OCI-LY1 (cell line): ENCODE measurements at regions not wholly inside any gene's neighbourhood (a gene's known extent, or its start where the extent isn't known, plus 50 kb on each side); places are given as distances from the start of the nearest gene placed in this dataset.

Source experiments
- H2AFZ ChIP-seq: fragments of 200-600 bp; sonication (generic), shearing (Covaris generic); 2 replicates; pipeline ENCODE4 v1.6.0; 2014; ENCODE audit warnings: antibody characterized with exemption, mild to moderate bottlenecking, low read length
- H3F3A ChIP-seq: fragments of 200-600 bp; sonication (generic), shearing (Covaris generic); 2 replicates; pipeline ENCODE4 v1.6.0; 2014; ENCODE audit warnings: mild to moderate bottlenecking, antibody characterized with exemption, low read length, moderate library complexity; ENCODE audit not compliant: insufficient read depth
- H3K27ac ChIP-seq: fragments of 200-600 bp; sonication (generic); 2 replicates; pipeline ENCODE4 v1.5.1; 2014; ENCODE audit warnings: low read length, mixed run types, mild to moderate bottlenecking, low read depth; ENCODE audit not compliant: poor library complexity, severe bottlenecking
- H3K27me3 ChIP-seq: fragments of 200-600 bp; sonication (generic); 2 replicates; pipeline ENCODE4 v1.6.0; 2014; ENCODE audit warnings: antibody characterized with exemption, mild to moderate bottlenecking, low read length, moderate library complexity; ENCODE audit not compliant: insufficient read depth
- H3K36me3 ChIP-seq: fragments of 200-600 bp; sonication (generic); 2 replicates; pipeline ENCODE4 v1.6.1; 2014; ENCODE audit warnings: mild to moderate bottlenecking, antibody characterized with exemption, low read length, moderate library complexity, mixed read lengths; ENCODE audit not compliant: insufficient read depth
- H3K4me1 ChIP-seq: fragments of 200-600 bp; sonication (generic); 2 replicates; pipeline ENCODE4 v1.5.1; 2014; ENCODE audit warnings: mild to moderate bottlenecking, low read length, moderate library complexity; ENCODE audit not compliant: insufficient read depth, severe bottlenecking
- H3K4me2 ChIP-seq: fragments of 200-600 bp; sonication (generic), shearing (Covaris generic); 2 replicates; pipeline ENCODE4 v1.6.1; 2014; ENCODE audit warnings: low read length
- H3K4me3 ChIP-seq: fragments of 200-600 bp; sonication (generic); 2 replicates; pipeline ENCODE4 v1.5.1; 2014; ENCODE audit warnings: low read length, low read depth, mild to moderate bottlenecking, mixed read lengths; ENCODE audit not compliant: poor library complexity, severe bottlenecking
- H3K79me2 ChIP-seq: fragments of 200-600 bp; shearing (Covaris generic); 2 replicates; pipeline ENCODE4 v1.6.1; 2016; ENCODE audit warnings: mixed run types, low read length, mixed read lengths; ENCODE audit not compliant: insufficient read depth
- H3K9ac ChIP-seq: fragments of 200-600 bp; sonication (generic), shearing (Covaris generic); 2 replicates; pipeline ENCODE4 v1.6.1; 2014; ENCODE audit warnings: mild to moderate bottlenecking, low read length, mixed read lengths
- H3K9me2 ChIP-seq: fragments of 200-600 bp; sonication (generic), shearing (Covaris generic); 2 replicates; pipeline ENCODE4 v1.6.1; 2014; ENCODE audit warnings: low read depth, mild to moderate bottlenecking, low read length, mixed read lengths
- H3K9me3 ChIP-seq: fragments of 200-600 bp; shearing (Covaris generic); 2 replicates; pipeline ENCODE4 v1.6.1; 2014; ENCODE audit warnings: low read length, mixed read lengths
- H4K20me1 ChIP-seq: fragments of 200-600 bp; sonication (generic), shearing (Covaris generic); 2 replicates; pipeline ENCODE4 v1.6.0; 2016; ENCODE audit warnings: mild to moderate bottlenecking, low read length; ENCODE audit not compliant: insufficient read depth
- EZH2 ChIP-seq: fragments of 200-600 bp; sonication (generic), shearing (Covaris generic); IDR thresholded peaks from 2 replicates; pipeline ENCODE4 v1.8.0; 2017; ENCODE audit warnings: borderline replicate concordance, mixed run types, mild to moderate bottlenecking, antibody characterized with exemption, low read length, moderate library complexity, mixed read lengths
- TF ChIP-seq, protein P1 (sequence below): fragments of 200-600 bp; sonication (generic), shearing (Covaris generic); IDR thresholded peaks from 2 replicates; pipeline ENCODE4 v1.5.1; 2017; ENCODE audit warnings: mild to moderate bottlenecking, antibody characterized with exemption, low read length, moderate library complexity, mixed read lengths

DNA sequence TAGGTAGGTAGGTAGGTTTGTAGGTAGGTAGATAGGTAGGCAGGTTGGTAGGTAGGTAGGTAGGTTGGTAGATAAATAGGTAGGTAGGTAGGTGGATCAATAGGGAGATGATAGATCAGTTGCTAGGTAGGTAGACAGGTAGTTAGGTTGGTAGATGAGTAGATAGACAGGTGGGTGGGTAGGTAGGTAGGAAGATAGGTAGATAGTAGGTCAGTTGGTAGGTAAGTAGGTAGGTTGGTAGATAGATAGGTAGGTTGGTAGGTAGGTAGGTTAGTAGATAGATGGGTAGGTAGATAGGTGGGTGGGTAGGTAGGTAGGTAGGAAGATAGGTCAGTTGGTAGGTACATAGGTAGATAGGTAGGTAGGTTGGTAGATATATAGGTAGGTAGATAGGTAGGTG is 72.0 kb upstream of the PDE10A start:
- Histone ChIP-seq H3K4me1 (no peaks in the 10 kb centered on the region), H3K9me2 (no peaks in the 10 kb centered on the region), H3F3A (no peaks in the 10 kb centered on the region), H4K20me1 (no peaks in the 10 kb centered on the region), H3K36me3 (no peaks in the 10 kb centered on the region), H3K9ac (no peak overlapping the region), H3K4me2 (no peak overlapping the region), H2AFZ (no peak overlapping the region), H3K4me3 (no peak overlapping the region), H3K79me2 (no peaks in the 10 kb centered on the region), H3K9me3 (no peaks in the 10 kb centered on the region), H3K27me3 (no peaks in the 10 kb centered on the region; the same call in 1 of the 2 replicates), H3K27ac (no peak overlapping the region)
- TF ChIP-seq, protein P1, sequence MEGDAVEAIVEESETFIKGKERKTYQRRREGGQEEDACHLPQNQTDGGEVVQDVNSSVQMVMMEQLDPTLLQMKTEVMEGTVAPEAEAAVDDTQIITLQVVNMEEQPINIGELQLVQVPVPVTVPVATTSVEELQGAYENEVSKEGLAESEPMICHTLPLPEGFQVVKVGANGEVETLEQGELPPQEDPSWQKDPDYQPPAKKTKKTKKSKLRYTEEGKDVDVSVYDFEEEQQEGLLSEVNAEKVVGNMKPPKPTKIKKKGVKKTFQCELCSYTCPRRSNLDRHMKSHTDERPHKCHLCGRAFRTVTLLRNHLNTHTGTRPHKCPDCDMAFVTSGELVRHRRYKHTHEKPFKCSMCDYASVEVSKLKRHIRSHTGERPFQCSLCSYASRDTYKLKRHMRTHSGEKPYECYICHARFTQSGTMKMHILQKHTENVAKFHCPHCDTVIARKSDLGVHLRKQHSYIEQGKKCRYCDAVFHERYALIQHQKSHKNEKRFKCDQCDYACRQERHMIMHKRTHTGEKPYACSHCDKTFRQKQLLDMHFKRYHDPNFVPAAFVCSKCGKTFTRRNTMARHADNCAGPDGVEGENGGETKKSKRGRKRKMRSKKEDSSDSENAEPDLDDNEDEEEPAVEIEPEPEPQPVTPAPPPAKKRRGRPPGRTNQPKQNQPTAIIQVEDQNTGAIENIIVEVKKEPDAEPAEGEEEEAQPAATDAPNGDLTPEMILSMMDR, result no peak
- TF ChIP-seq EZH2, result no peak

DNA sequence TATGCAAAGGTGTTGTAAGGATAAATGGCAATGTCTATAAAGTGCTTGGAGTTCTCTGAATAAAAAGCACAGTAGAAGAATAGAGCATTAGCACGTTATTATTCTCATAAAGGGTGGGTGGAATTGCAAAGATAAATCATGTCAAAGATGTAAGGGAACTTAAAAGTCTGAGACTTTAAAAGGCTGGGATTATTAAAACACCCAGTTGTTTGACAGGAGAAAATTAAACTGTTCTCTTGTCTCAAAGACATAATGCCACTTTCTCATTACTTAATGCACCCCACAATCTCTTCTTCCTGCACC is 70.4 kb upstream of the PDE10A start:
- H3K27me3 ChIP-seq, result no peaks in the 10 kb centered on the region; the same call in 1 of the 2 replicates
- H3K4me2 ChIP-seq, result no peak overlapping the region
- H3K27ac ChIP-seq, result no peak overlapping the region
- H3K9me2 ChIP-seq, result no peaks in the 10 kb centered on the region
- H3F3A ChIP-seq, result no peaks in the 10 kb centered on the region
- no peaks in the 10 kb centered on the region for H3K9me3 ChIP-seq
- H3K79me2 ChIP-seq, result no peaks in the 10 kb centered on the region
- TF ChIP-seq EZH2, result no peak
- TF ChIP-seq, protein P1, result no peak
- H2AFZ ChIP-seq, result no peak overlapping the region
- no peaks in the 10 kb centered on the region for H4K20me1 ChIP-seq
- H3K4me3 ChIP-seq, result no peak overlapping the region
- no peaks in the 10 kb centered on the region for H3K36me3 ChIP-seq
- H3K4me1 ChIP-seq, result no peaks in the 10 kb centered on the region
- H3K9ac ChIP-seq, result no peak overlapping the region

DNA sequence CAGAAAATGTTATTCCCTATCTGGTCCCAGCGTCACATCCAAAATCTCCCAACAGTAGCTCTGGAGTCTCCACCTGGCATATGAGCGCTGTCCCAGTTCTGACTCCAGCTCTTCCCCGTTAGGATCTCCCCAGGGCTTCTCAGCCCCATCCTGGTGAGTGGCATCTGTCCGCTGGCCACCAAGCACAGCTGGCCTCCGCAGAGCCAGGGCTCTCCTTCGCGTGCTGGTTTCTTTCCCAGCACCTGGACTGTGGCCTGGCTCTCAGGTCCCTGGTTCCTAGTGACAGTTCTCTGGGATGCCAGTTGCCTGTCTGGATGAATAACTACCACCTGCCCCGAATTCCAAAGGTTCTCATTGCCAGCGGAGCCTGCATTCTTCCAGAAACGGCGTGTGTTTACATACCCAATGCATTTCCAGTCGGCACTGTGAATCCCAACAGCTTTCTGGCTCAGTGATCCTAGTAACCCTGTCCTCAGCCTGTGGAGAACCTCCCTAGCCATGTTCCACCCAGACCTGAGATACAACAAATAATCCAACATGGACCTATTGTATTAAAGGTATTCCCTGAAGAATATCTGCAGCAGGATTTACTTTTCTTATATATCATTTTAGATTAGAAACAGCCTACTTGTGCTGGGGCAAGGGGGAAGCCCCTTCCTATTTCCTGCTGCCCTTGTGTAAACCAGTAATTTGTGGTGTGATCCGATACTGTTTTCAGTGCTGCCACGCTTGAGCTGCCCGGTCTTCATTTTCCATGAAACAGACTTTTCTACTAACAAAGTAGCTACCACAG is 69.9 kb upstream of the PDE10A start:
- Histone ChIP-seq H3K27ac (no peak overlapping the region), H3K4me1 (no peaks in the 10 kb centered on the region), H3K36me3 (no peaks in the 10 kb centered on the region), H3K4me3 (no peak overlapping the region), H3K4me2 (no peak overlapping the region), H3K9me2 (no peaks in the 10 kb centered on the region), H3K9ac (no peak overlapping the region), H3K79me2 (no peaks in the 10 kb centered on the region), H3K27me3 (no peaks in the 10 kb centered on the region; the same call in 1 of the 2 replicates), H3F3A (no peaks in the 10 kb centered on the region), H2AFZ (no peak overlapping the region), H3K9me3 (no peaks in the 10 kb centered on the region), H4K20me1 (no peaks in the 10 kb centered on the region)
- no peak for TF ChIP-seq EZH2
- TF ChIP-seq, protein P1, result no peak
